ENCODE measurements at regions not wholly inside any gene's neighbourhood (a gene's known extent, or its start where the extent isn't known, plus 50 kb on each side); places are given as distances from the start of the nearest gene placed in this dataset.

DNA sequence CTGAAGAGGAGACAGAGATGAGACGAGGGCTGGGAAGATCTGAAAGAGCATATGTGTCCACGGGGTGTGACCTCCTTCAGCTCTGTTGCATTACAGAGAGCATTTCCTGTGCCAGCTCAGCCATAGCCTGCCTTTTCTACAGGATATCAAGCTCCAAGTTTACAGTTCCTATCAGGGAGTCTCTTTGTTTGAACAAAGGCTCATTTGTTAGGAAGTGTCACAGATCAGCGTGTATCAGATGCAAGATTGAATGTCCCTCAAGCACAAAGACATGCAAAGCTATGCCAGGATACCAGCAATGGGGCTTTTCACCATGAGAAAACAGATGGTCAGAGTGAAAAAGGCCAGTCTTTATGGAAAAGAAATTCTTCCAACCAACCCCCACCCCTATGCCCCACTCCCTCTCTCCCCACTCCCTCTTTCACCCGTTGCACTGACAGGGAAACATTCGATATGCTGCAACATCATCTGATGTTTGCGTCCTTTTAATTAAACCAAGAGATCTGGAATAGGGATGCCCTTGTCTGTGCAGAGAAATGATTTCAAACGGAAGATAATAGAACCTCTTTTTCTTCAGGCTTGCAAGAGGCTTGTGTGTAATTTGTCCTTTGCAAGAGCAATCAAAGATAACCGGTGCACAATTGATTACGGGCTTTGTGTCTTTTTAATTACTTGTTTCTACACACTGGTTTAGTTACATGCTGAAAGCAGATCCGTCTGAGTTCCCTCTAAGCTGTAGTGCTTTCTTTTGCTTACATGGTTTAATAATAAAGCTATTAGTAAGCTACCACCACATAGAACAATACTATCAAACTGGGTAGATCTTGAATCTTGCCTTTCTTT lies 263.1 kb upstream of the RGMB start:
- no peaks in the 10 kb centered on the region for H3K27me3 ChIP-seq (ENCODE audit: control insufficient read depth in 1 of 2, insufficient read depth in 2 of 2, low read length in 1 of 2)
- 33 to 50% methylated on average over 10 of the region's 10 CpGs for WGBS, 2 donors
- DNase-seq (no peak), ATAC-seq (ENCODE audit: low FRiP score) (no peak)
- intact Hi-C loops (cut with DNase I) = no loop called here
- no peak overlapping the region for H3K27ac ChIP-seq (ENCODE audit: low read depth in 1 of 2, low read length in 2 of 2)
- H3K9me3 ChIP-seq (ENCODE audit: control insufficient read depth, low read length) = no peaks in the 10 kb centered on the region
- no peak overlapping the region for H3K4me3 ChIP-seq (ENCODE audit: low read length in 2 of 2)
- no peaks in the 10 kb centered on the region for H3K36me3 ChIP-seq (ENCODE audit: control insufficient read depth in 1 of 2, insufficient read depth in 2 of 2, low read length in 1 of 2)
- H3K4me1 ChIP-seq (ENCODE audit: control insufficient read depth in 1 of 2, insufficient read depth in 2 of 2, low read length in 2 of 2) = no peaks in the 10 kb centered on the region

- intact Hi-C loops (cut with DNase I) = no loop called here
- no peak overlapping the region for H3K27ac ChIP-seq (ENCODE audit: low read depth in 1 of 2, low read length in 2 of 2)
- H3K36me3 ChIP-seq (ENCODE audit: control insufficient read depth in 1 of 2, insufficient read depth in 2 of 2, low read length in 1 of 2) = no peaks in the 10 kb centered on the region
- no peaks in the 10 kb centered on the region for H3K4me1 ChIP-seq (ENCODE audit: control insufficient read depth in 1 of 2, insufficient read depth in 2 of 2, low read length in 2 of 2)
- no peak overlapping the region for H3K4me3 ChIP-seq (ENCODE audit: low read length in 2 of 2)
- no peak for ATAC-seq (ENCODE audit: low FRiP score)
- no peaks in the 10 kb centered on the region for H3K9me3 ChIP-seq (ENCODE audit: control insufficient read depth, low read length)
- no peaks in the 10 kb centered on the region for H3K27me3 ChIP-seq (ENCODE audit: control insufficient read depth in 1 of 2, insufficient read depth in 2 of 2, low read length in 1 of 2)
- 35 to 45% methylated on average over 4 of the region's 4 CpGs for WGBS, 2 donors
- DNase-seq = no peak
Measured at GRCh38 chr5:98513380-98513779, 260.1 kb upstream of the RGMB start.

DNA sequence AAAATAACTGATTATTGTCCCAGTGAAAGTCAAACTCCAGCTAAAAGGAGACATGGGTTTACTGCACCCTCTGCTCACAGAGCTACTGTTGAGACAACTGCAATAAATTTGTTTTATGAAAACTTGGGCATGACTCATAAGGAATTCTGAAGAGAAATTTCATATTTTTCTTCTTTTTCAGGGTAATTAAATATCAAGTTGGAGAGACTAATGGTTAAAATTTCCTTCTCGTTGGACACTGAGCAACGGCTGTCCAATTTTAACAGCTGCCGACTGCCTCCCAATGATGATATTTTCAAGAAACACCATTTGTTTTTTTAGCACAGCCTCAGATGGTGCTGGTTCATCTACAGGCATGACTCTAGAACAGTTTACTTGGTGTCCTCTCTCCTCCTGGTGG lies 259.2 kb upstream of the RGMB start:
- no peak for ATAC-seq (ENCODE audit: low FRiP score)
- H3K4me1 ChIP-seq (ENCODE audit: control insufficient read depth in 1 of 2, insufficient read depth in 2 of 2, low read length in 2 of 2) = no peaks in the 10 kb centered on the region
- H3K36me3 ChIP-seq (ENCODE audit: control insufficient read depth in 1 of 2, insufficient read depth in 2 of 2, low read length in 1 of 2) = no peaks in the 10 kb centered on the region
- intact Hi-C loops (cut with DNase I) = no loop called here
- WGBS, 2 donors = 14 to 15% methylated on average over 3 of the region's 3 CpGs
- H3K9me3 ChIP-seq (ENCODE audit: control insufficient read depth, low read length) = no peaks in the 10 kb centered on the region
- no peak overlapping the region for H3K27ac ChIP-seq (ENCODE audit: low read depth in 1 of 2, low read length in 2 of 2)
- H3K4me3 ChIP-seq (ENCODE audit: low read length in 2 of 2) = no peak overlapping the region
- no peaks in the 10 kb centered on the region for H3K27me3 ChIP-seq (ENCODE audit: control insufficient read depth in 1 of 2, insufficient read depth in 2 of 2, low read length in 1 of 2)
- no peak for DNase-seq

GRCh38 chr5:98516701-98517100 lies 256.8 kb upstream of the RGMB start:
- DNase-seq (no peak), ATAC-seq (ENCODE audit: low FRiP score) (no peak)
- 67 to 71% methylated on average over 4 of the region's 4 CpGs for WGBS, 2 donors
- Histone ChIP-seq H3K27ac (ENCODE audit: low read depth in 1 of 2, low read length in 2 of 2) (no peak overlapping the region), H3K9me3 (ENCODE audit: control insufficient read depth, low read length) (no peaks in the 10 kb centered on the region), H3K4me3 (ENCODE audit: low read length in 2 of 2) (no peak overlapping the region), H3K27me3 (ENCODE audit: control insufficient read depth in 1 of 2, insufficient read depth in 2 of 2, low read length in 1 of 2) (no peaks in the 10 kb centered on the region), H3K4me1 (ENCODE audit: control insufficient read depth in 1 of 2, insufficient read depth in 2 of 2, low read length in 2 of 2) (no peaks in the 10 kb centered on the region), H3K36me3 (ENCODE audit: control insufficient read depth in 1 of 2, insufficient read depth in 2 of 2, low read length in 1 of 2) (no peaks in the 10 kb centered on the region)
- intact Hi-C loops (cut with DNase I) = no loop called here

DNA sequence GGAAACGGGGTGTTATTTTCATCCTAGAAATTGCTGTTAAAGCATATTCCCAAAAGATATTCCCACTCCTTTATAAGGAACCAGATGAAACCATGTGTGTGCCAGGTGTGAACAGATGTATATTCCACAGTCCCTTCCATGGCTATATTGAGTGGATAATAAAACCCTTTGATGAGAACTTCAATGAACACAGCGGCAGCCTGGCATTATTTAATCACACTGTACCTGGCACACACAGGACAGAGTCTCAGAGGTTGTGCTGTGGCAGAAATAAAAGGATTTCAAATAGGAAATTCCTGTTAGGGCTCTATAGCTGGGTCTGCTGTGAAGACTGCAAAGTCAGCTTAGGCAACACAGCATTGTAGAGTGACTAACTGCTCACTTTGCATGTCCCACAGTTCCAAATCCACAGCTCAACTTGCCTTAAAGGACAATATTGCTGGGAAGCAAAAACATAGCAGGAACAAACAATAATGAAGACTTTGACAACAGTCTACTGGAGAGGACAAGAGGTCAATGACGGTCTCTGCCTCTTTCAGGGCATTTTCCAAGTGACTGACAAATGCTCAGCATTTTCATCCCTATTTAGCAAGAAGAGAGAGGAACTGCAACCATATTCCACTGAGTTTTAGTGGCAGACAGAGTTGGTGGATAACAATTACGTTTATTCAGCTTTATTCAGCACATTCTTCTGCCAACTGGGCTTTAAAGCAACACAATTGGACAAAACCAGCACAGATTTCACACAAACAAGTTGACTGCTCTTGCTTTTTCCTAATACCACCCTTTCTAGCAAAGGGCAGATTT lies 255.7 kb upstream of the RGMB start:
- H3K27ac ChIP-seq (ENCODE audit: low read depth in 1 of 2, low read length in 2 of 2) = no peak overlapping the region

GRCh38 chr5:98518754-98519153 lies 254.7 kb upstream of the RGMB start:
- intact Hi-C loops (cut with DNase I) = no loop called here
- Histone ChIP-seq H3K4me3 (ENCODE audit: low read length in 2 of 2) (no peak overlapping the region), H3K4me1 (ENCODE audit: control insufficient read depth in 1 of 2, insufficient read depth in 2 of 2, low read length in 2 of 2) (no peaks in the 10 kb centered on the region), H3K36me3 (ENCODE audit: control insufficient read depth in 1 of 2, insufficient read depth in 2 of 2, low read length in 1 of 2) (no peaks in the 10 kb centered on the region), H3K27ac (ENCODE audit: low read depth in 1 of 2, low read length in 2 of 2) (no peak overlapping the region), H3K9me3 (ENCODE audit: control insufficient read depth, low read length) (peaks cover 1% of the 10 kb centered on the region), H3K27me3 (ENCODE audit: control insufficient read depth in 1 of 2, insufficient read depth in 2 of 2, low read length in 1 of 2) (no peaks in the 10 kb centered on the region)
- no peak for DNase-seq
- no peak for ATAC-seq (ENCODE audit: low FRiP score)
- WGBS, 2 donors = 12 to 14% methylated on average over 1 of the region's 1 CpG

More for the DNA sequence above, 255.7 kb upstream of the RGMB start:
- H3K4me1 ChIP-seq (ENCODE audit: control insufficient read depth in 1 of 2, insufficient read depth in 2 of 2, low read length in 2 of 2) = no peaks in the 10 kb centered on the region
- no peak for DNase-seq
- no peak for ATAC-seq (ENCODE audit: low FRiP score)
- no peaks in the 10 kb centered on the region for H3K27me3 ChIP-seq (ENCODE audit: control insufficient read depth in 1 of 2, insufficient read depth in 2 of 2, low read length in 1 of 2)
- no peaks in the 10 kb centered on the region for H3K9me3 ChIP-seq (ENCODE audit: control insufficient read depth, low read length)
- H3K4me3 ChIP-seq (ENCODE audit: low read length in 2 of 2) = no peak overlapping the region
- WGBS, 2 donors = 41% methylated on average over 4 of the region's 4 CpGs
- intact Hi-C loops (cut with DNase I) = no loop called here
- no peaks in the 10 kb centered on the region for H3K36me3 ChIP-seq (ENCODE audit: control insufficient read depth in 1 of 2, insufficient read depth in 2 of 2, low read length in 1 of 2)

- WGBS, 2 donors = 48 to 70% methylated on average over 4 of the region's 4 CpGs
Measured at GRCh38 chr5:98519571-98519970, 253.9 kb upstream of the RGMB start.

GRCh38 chr5:98521821-98522220 lies 251.6 kb upstream of the RGMB start:
- Histone ChIP-seq H3K4me1 (ENCODE audit: control insufficient read depth in 1 of 2, insufficient read depth in 2 of 2, low read length in 2 of 2) (no peaks in the 10 kb centered on the region), H3K27ac (ENCODE audit: low read depth in 1 of 2, low read length in 2 of 2) (no peak overlapping the region), H3K27me3 (ENCODE audit: control insufficient read depth in 1 of 2, insufficient read depth in 2 of 2, low read length in 1 of 2) (no peaks in the 10 kb centered on the region), H3K36me3 (ENCODE audit: control insufficient read depth in 1 of 2, insufficient read depth in 2 of 2, low read length in 1 of 2) (no peaks in the 10 kb centered on the region), H3K9me3 (ENCODE audit: control insufficient read depth, low read length) (peaks cover 1% of the 10 kb centered on the region), H3K4me3 (ENCODE audit: low read length in 2 of 2) (no peak overlapping the region)
- DNase-seq (no peak), ATAC-seq (ENCODE audit: low FRiP score) (no peak)
- intact Hi-C loops (cut with DNase I) = no loop called here
- 77 to 79% methylated on average over 3 of the region's 3 CpGs for WGBS, 2 donors

More at GRCh38 chr5:98519571-98519970, 253.9 kb upstream of the RGMB start:
- peaks cover 1% of the 10 kb centered on the region for H3K9me3 ChIP-seq (ENCODE audit: control insufficient read depth, low read length)
- no peak for ATAC-seq (ENCODE audit: low FRiP score)
- H3K4me3 ChIP-seq (ENCODE audit: low read length in 2 of 2) = no peak overlapping the region
- no peaks in the 10 kb centered on the region for H3K36me3 ChIP-seq (ENCODE audit: control insufficient read depth in 1 of 2, insufficient read depth in 2 of 2, low read length in 1 of 2)
- no peak overlapping the region for H3K27ac ChIP-seq (ENCODE audit: low read depth in 1 of 2, low read length in 2 of 2)
- no peaks in the 10 kb centered on the region for H3K27me3 ChIP-seq (ENCODE audit: control insufficient read depth in 1 of 2, insufficient read depth in 2 of 2, low read length in 1 of 2)
- intact Hi-C loops (cut with DNase I) = no loop called here
- H3K4me1 ChIP-seq (ENCODE audit: control insufficient read depth in 1 of 2, insufficient read depth in 2 of 2, low read length in 2 of 2) = no peaks in the 10 kb centered on the region
- DNase-seq = no peak

DNA sequence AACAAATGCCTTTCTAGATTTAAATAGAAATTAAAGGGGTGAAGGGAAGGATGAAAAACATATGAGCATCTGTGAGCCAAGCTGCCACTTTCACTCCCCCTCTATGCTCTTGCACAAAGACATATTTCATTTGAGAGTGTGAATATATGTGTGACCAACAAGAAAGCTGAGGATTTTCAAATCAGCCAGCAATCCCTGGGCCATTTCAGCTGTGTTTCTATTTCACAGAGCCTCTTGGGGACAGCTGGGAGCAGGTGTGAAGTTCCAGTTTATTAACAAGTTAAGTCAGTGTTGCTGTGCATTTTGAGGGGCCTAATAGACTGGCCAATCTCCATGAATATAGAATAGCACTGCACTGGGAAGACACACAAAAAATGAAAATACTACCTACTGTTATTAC lies 248.7 kb upstream of the RGMB start:
- no peak overlapping the region for H3K27ac ChIP-seq (ENCODE audit: low read depth in 1 of 2, low read length in 2 of 2)
- no peak overlapping the region for H3K4me3 ChIP-seq (ENCODE audit: low read length in 2 of 2)
- ATAC-seq (ENCODE audit: low FRiP score) = no peak
- no peaks in the 10 kb centered on the region for H3K4me1 ChIP-seq (ENCODE audit: control insufficient read depth in 1 of 2, insufficient read depth in 2 of 2, low read length in 2 of 2)
- H3K36me3 ChIP-seq (ENCODE audit: control insufficient read depth in 1 of 2, insufficient read depth in 2 of 2, low read length in 1 of 2) = no peaks in the 10 kb centered on the region
- no peaks in the 10 kb centered on the region for H3K27me3 ChIP-seq (ENCODE audit: control insufficient read depth in 1 of 2, insufficient read depth in 2 of 2, low read length in 1 of 2)
- DNase-seq = no peak
- peaks cover 1% of the 10 kb centered on the region for H3K9me3 ChIP-seq (ENCODE audit: control insufficient read depth, low read length)
- intact Hi-C loops (cut with DNase I) = no loop called here

Data from aorta (tissue), 5 donors.